Skin of body (tissue), 1 donor: ENCODE measurements at regions not wholly inside any gene's neighbourhood (a gene's known extent, or its start where the extent isn't known, plus 50 kb on each side); places are given as distances from the start of the nearest gene placed in this dataset.
"Not testable (repeated sequence)": the region's sequence is repeated elsewhere in the genome, so short reads cannot be mapped to it uniquely, and the experiment has no call there.

Experiments used
- DNase-seq: peaks from one replicate; lab custom pipeline; 2025; lab: John Stamatoyannopoulos, UW

DNA sequence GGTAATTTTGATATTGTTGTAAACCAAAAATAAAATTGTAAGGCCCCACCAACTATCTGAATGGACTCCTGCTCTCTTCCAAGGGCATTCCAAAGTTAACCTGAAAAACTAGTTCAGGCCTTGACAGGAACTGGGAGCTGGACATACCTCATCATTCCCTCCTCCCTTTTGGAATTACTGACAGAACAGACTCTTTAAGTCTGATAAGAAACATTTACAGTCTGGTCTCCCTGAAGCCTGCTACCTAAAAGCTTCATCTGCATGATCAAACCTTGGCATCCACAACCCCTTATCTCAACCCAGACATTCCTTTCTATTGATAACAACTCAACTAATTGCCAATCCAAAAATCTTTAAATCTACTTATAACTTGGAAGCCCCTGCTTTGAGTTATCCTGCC lies 123.8 kb downstream of the TLR5 start:
- DNase-seq = no peak

- DNase-seq = no peak
These were observed 122.3 kb downstream of the TLR5 start for GRCh38 chr1:223020770-223021169.

GRCh38 chr1:223022641-223023473 lies 120.2 kb downstream of the TLR5 start:
- DNase-seq = peak; percentile 45

DNA sequence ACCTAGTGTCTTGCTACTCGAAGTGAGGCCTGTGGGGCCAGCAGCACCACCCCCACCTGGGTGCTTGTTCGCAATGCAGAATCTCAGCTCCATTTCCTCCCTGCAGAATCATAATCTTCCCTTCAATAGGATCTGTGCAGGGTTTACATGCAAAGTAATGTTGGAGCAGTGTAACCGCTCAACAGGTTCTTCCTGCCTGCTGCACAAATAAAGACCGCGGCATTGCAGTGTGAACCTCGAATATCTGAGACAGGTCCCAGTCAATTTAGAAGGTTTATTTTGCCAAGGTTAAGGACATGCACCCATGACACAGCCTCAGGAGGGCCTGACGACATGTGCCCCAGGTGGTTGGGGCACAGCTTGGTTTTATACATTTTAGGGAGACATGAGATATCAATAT lies 119.2 kb downstream of the TLR5 start:
- no peak for DNase-seq

GRCh38 chr1:223024486-223024885 lies 118.6 kb downstream of the TLR5 start:
- DNase-seq = not testable (repeated sequence)

GRCh38 chr1:223025190-223025734 lies 117.8 kb downstream of the TLR5 start:
- DNase-seq = not testable (repeated sequence)

DNA sequence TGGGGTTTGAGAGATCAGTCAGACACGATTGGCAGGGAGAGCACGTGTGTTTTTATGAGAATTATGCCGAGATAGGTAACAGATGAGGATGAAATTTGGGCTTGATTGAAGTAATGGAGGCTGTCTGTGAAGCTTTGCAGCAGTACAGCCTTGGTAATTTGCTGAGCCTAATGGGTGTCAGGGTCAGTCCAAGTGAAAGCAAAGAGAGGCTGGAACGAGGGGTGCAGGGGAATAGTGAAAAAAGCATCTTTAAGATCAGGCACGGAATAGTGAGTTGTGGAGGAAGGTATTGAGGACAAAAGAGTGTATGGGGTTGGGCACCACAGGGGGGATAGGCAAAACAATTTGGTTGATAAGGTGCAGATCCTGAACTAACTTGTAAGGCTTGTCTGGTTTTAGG lies 116.4 kb downstream of the TLR5 start:
- not testable (repeated sequence) for DNase-seq

- DNase-seq = no peak
These were observed 112.9 kb downstream of the TLR5 start for GRCh38 chr1:223029985-223030769.

DNA sequence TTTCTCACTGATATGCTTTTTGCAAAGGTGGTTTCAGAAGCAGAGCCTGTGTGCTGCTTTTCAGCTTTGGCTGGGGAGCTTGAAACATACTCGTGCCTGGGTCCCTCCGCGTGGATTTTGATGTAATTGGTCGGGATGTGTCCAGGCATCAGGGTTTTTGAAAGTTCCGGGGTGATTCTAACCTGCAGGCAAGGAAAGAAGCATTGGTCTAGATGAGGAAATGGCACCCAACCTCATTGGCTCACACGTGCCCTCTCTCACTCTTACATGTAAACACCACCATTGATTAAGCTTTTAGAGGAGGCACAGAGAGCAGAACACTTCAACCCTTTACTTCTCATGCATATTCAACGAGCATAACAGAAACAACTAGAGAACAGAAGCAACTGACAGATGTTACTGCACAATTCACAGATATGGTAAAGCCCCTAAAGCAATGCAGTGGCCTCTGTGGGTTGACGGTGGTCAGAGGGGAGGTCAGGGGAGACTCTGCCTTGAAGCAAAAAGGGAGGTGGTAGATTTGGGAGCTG lies 112.1 kb downstream of the TLR5 start:
- DNase-seq = no peak

GRCh38 chr1:223031733-223032601 lies 111.1 kb downstream of the TLR5 start:
- peak; percentile 32 for DNase-seq

GRCh38 chr1:223033658-223034057 lies 109.4 kb downstream of the TLR5 start:
- DNase-seq = no peak

- no peak for DNase-seq
These were observed 108.7 kb downstream of the TLR5 start for GRCh38 chr1:223034270-223034798.

DNA sequence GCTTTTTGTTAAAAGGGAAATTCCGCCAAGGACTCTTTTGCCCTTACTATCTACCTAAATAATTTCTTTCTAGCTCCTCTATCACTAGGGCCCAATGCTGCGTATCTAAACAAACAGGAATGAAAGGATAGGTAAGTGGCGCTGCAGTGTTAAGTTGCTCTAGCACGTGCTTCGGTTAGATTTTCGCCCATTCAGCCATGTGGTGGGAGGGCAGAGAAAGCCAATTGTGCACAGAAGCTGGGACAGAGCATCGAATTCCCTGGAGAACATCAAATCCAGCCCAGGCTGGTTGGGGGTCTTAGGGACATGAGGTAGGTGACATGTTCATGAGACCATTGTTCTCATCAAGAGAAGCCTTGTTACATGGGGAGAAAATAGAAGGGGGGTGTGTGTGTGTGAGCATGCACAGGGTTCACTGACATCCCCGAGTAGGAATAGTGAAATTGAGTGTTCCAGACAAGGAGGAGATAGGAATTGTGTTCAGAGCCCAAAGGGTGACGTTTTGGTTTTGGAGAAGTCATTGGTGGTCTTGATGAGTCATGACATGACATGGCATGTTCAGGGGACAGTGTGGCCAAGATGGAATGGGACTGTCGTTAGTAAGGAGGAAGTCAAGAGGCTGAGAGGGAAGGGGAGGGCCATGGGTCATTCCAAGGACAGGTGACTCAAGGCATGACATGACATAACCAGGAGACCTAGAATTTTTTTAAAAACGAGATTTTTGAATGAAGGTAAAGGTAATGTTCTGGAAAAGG lies 107.1 kb downstream of the TLR5 start:
- DNase-seq = no peak

DNA sequence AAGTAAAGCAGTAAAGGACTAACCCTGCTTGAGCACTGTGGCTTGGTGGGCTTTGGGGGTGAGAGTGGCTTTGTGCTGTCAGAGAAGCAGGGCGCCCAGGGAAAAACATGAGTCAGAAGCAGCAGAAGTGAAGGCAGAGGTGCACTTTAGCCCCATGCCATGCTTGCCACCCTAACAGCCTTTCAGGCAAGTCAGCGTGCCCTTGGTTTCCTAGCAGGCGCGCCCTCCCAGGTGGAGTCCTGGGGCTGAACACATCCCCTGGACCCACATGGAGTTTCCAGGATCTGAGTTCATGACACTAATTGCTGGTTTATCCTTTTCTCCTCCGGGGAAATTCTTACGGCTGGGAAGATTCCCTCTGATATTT lies 106.6 kb downstream of the TLR5 start:
- no peak for DNase-seq

GRCh38 chr1:223037845-223038244 lies 105.2 kb downstream of the TLR5 start:
- DNase-seq = no peak

- no peak for DNase-seq
These were observed 104.6 kb downstream of the TLR5 start for GRCh38 chr1:223038288-223039006.

DNA sequence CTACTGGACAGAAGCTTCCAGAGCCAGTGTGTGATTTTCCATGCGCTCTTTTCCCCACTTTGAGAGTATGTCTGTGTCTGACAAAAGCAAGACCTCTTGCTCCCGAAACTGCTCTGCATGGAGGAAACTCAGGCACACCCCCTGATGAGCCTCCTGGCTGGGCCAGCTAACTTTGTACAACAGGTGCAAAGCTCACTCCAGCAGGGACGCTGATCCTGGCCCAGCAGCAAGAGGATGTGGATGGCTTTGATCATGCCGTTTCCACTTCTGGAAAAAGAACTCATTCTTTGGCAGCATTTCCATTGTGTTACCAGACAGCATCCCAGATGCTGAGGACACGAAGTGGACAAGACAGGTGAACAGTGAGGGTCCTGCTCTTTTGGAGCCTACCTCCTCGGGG lies 103.1 kb downstream of the TLR5 start:
- no peak for DNase-seq

GRCh38 chr1:223041481-223041880 lies 101.6 kb downstream of the TLR5 start:
- no peak for DNase-seq

- no peak for DNase-seq
These were observed 97.7 kb downstream of the TLR5 start for GRCh38 chr1:223045164-223045957.
